ENCODE measurements at regions not wholly inside any gene's neighbourhood (a gene's known extent, or its start where the extent isn't known, plus 50 kb on each side); places are given as distances from the start of the nearest gene placed in this dataset.

DNA sequence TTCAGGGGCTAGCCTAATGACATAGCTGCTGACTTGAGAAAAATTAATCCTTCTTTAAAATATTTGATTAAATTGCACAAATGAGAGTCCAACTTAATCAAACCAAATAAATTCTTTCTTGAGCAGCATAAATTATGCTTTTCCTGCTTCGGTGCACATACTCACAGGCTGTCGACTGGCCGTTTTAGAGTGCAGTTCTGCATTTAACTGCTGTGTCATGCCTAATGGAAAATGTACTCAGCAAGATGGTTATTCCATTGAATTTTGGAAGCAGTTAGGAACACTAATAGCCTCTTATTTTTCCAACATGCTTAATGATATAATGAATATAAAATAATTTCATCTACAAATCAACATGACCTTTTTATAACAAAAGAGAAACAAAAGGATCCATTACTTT, 266.1 kb upstream of the LRIG3 start:
- Histone ChIP-seq H3K79me2 (ENCODE audit: control insufficient read depth, insufficient read depth, low read length) (no peaks in the 10 kb centered on the region), H3K27ac (ENCODE audit: low read length in 2 of 2) (no peak overlapping the region), H3K4me3 (ENCODE audit: control extremely low read depth in 1 of 5, extremely low read depth in 1 of 5, insufficient read depth in 1 of 5, low read depth in 2 of 5, low read length in 4 of 5) (no peak overlapping the region), H3K36me3 (replicated peaks in 1 of 2; ENCODE audit: control extremely low read depth in 1 of 2, control insufficient read depth in 1 of 2, extremely low read depth in 1 of 2, insufficient read depth in 2 of 2, low read length in 1 of 2) (no peaks in the 10 kb centered on the region), H3K9ac (ENCODE audit: low read length) (no peak overlapping the region), H3K4me1 (ENCODE audit: control insufficient read depth in 2 of 2, insufficient read depth in 2 of 2, low read length in 2 of 2) (no peaks in the 10 kb centered on the region), H4K20me1 (ENCODE audit: control insufficient read depth, insufficient read depth, low read length, poor library complexity, severe bottlenecking) (no peaks in the 10 kb centered on the region), H3K4me2 (replicated peaks; ENCODE audit: low read depth, low read length, poor library complexity, severe bottlenecking) (no peak overlapping the region), H3K27me3 (replicated peaks in 1 of 4; ENCODE audit: control extremely low read depth in 1 of 4, control insufficient read depth in 3 of 4, insufficient read depth in 4 of 4, low read length in 3 of 4) (no peaks in the 10 kb centered on the region), H3K9me3 (ENCODE audit: control extremely low read depth in 1 of 3, control insufficient read depth in 2 of 3, insufficient read depth in 1 of 3, low read length in 2 of 3) (no peaks in the 10 kb centered on the region), H2AFZ (ENCODE audit: insufficient read depth, low read depth, low read length, poor library complexity, severe bottlenecking) (no peak overlapping the region)
- ATAC-seq (ENCODE audit: low read depth) (no peak), DNase-seq (no peak)
- TF ChIP-seq, protein P1, sequence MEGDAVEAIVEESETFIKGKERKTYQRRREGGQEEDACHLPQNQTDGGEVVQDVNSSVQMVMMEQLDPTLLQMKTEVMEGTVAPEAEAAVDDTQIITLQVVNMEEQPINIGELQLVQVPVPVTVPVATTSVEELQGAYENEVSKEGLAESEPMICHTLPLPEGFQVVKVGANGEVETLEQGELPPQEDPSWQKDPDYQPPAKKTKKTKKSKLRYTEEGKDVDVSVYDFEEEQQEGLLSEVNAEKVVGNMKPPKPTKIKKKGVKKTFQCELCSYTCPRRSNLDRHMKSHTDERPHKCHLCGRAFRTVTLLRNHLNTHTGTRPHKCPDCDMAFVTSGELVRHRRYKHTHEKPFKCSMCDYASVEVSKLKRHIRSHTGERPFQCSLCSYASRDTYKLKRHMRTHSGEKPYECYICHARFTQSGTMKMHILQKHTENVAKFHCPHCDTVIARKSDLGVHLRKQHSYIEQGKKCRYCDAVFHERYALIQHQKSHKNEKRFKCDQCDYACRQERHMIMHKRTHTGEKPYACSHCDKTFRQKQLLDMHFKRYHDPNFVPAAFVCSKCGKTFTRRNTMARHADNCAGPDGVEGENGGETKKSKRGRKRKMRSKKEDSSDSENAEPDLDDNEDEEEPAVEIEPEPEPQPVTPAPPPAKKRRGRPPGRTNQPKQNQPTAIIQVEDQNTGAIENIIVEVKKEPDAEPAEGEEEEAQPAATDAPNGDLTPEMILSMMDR (IDR thresholded peaks at IDR 0.05) = no peak
- TF ChIP-seq EZH2 (IDR thresholded peaks at IDR 0.05; ENCODE audit: borderline replicate concordance, insufficient read depth, low read depth, low read length, poor library complexity, severe bottlenecking) = no peak
- ChIA-PET CTCF (no interaction called here), POLR2A (no interaction called here)
- WGBS (ENCODE audit: insufficient coverage) = 30% methylated on average over 2 of the region's 3 CpGs
- intact Hi-C loops (cut with micrococcal nuclease) = no loop called here
- Mint-ChIP-seq H3K27ac (no peak overlapping the region), H3K4me3 (no peak overlapping the region), H3K4me1 (no peaks in the 10 kb centered on the region), H3K27me3 (no peaks in the 10 kb centered on the region), H3K9me3 (ENCODE audit: insufficient read depth) (peaks cover 3% of the 10 kb centered on the region)

- Histone ChIP-seq H3K4me3 (ENCODE audit: control extremely low read depth in 1 of 5, extremely low read depth in 1 of 5, insufficient read depth in 1 of 5, low read depth in 2 of 5, low read length in 4 of 5) (no peak overlapping the region), H3K9ac (ENCODE audit: low read length) (no peak overlapping the region), H2AFZ (ENCODE audit: insufficient read depth, low read depth, low read length, poor library complexity, severe bottlenecking) (no peak overlapping the region), H3K27ac (ENCODE audit: low read length in 2 of 2) (no peak overlapping the region), H3K79me2 (ENCODE audit: control insufficient read depth, insufficient read depth, low read length) (no peaks in the 10 kb centered on the region), H3K4me2 (replicated peaks; ENCODE audit: low read depth, low read length, poor library complexity, severe bottlenecking) (no peak overlapping the region), H4K20me1 (ENCODE audit: control insufficient read depth, insufficient read depth, low read length, poor library complexity, severe bottlenecking) (no peaks in the 10 kb centered on the region), H3K27me3 (replicated peaks in 1 of 4; ENCODE audit: control extremely low read depth in 1 of 4, control insufficient read depth in 3 of 4, insufficient read depth in 4 of 4, low read length in 3 of 4) (no peaks in the 10 kb centered on the region), H3K9me3 (ENCODE audit: control extremely low read depth in 1 of 3, control insufficient read depth in 2 of 3, insufficient read depth in 1 of 3, low read length in 2 of 3) (no peaks in the 10 kb centered on the region), H3K4me1 (ENCODE audit: control insufficient read depth in 2 of 2, insufficient read depth in 2 of 2, low read length in 2 of 2) (no peaks in the 10 kb centered on the region), H3K36me3 (replicated peaks in 1 of 2; ENCODE audit: control extremely low read depth in 1 of 2, control insufficient read depth in 1 of 2, extremely low read depth in 1 of 2, insufficient read depth in 2 of 2, low read length in 1 of 2) (no peaks in the 10 kb centered on the region)
- H3K27me3 Mint-ChIP-seq = no peaks in the 10 kb centered on the region
- ChIA-PET POLR2A (no interaction called here), CTCF (no interaction called here)
- no peaks in the 10 kb centered on the region for H3K9me3 Mint-ChIP-seq (ENCODE audit: insufficient read depth)
- no peaks in the 10 kb centered on the region for H3K4me1 Mint-ChIP-seq
- no peak for TF ChIP-seq EZH2 (IDR thresholded peaks at IDR 0.05; ENCODE audit: borderline replicate concordance, insufficient read depth, low read depth, low read length, poor library complexity, severe bottlenecking)
- TF ChIP-seq, protein P1 (IDR thresholded peaks at IDR 0.05) = no peak
- no peak for DNase-seq
- H3K27ac Mint-ChIP-seq = no peak overlapping the region
- no peak for ATAC-seq (ENCODE audit: low read depth)
- no peak overlapping the region for H3K4me3 Mint-ChIP-seq
- intact Hi-C loops (cut with micrococcal nuclease) = no loop called here
- WGBS (ENCODE audit: insufficient coverage) = 0% methylated on average over 3 of the region's 4 CpGs
Measured at GRCh38 chr12:59185295-59185694, 265.0 kb upstream of the LRIG3 start.

Data from B cell (primary cell).